ENCODE measurements at regions not wholly inside any gene's neighbourhood (a gene's known extent, or its start where the extent isn't known, plus 50 kb on each side); places are given as distances from the start of the nearest gene placed in this dataset.

- Mint-ChIP-seq H3K9me3 (ENCODE audit: low read depth) (no peaks in the 10 kb centered on the region), H3K36me3 (ENCODE audit: insufficient read depth) (no peaks in the 10 kb centered on the region), H3K4me3 (ENCODE audit: low read depth) (no peak overlapping the region), H3K27ac (no peak overlapping the region), H3K27me3 (no peaks in the 10 kb centered on the region), H3K4me1 (ENCODE audit: low read depth) (peaks cover 26% of the 10 kb centered on the region)
- no peak for DNase-seq (ENCODE audit: low spot score, unreplicated experiment)
- no peak for TF ChIP-seq CTCF (IDR thresholded peaks at IDR 0.05; ENCODE audit: unreplicated experiment)
Observed at GRCh38 chr13:73365681-73366080, 306.9 kb downstream of the KLF5 start.

GRCh38 chr13:73365252-73365651 is 306.4 kb downstream of the KLF5 start:
- H3K9me3 Mint-ChIP-seq (ENCODE audit: low read depth): no peaks in the 10 kb centered on the region
- H3K27ac Mint-ChIP-seq: no peak overlapping the region
- DNase-seq (ENCODE audit: low spot score, unreplicated experiment): no peak
- peaks cover 30% of the 10 kb centered on the region for H3K4me1 Mint-ChIP-seq (ENCODE audit: low read depth)
- no peak for TF ChIP-seq CTCF (IDR thresholded peaks at IDR 0.05; ENCODE audit: unreplicated experiment)
- no peak overlapping the region for H3K4me3 Mint-ChIP-seq (ENCODE audit: low read depth)
- no peaks in the 10 kb centered on the region for H3K27me3 Mint-ChIP-seq
- H3K36me3 Mint-ChIP-seq (ENCODE audit: insufficient read depth): no peaks in the 10 kb centered on the region

GRCh38 chr13:73364736-73365135 is 305.9 kb downstream of the KLF5 start:
- Mint-ChIP-seq H3K36me3 (ENCODE audit: insufficient read depth) (no peaks in the 10 kb centered on the region), H3K27me3 (no peaks in the 10 kb centered on the region), H3K9me3 (ENCODE audit: low read depth) (no peaks in the 10 kb centered on the region), H3K4me1 (ENCODE audit: low read depth) (peaks cover 30% of the 10 kb centered on the region), H3K27ac (no peak overlapping the region), H3K4me3 (ENCODE audit: low read depth) (no peak overlapping the region)
- no peak for TF ChIP-seq CTCF (IDR thresholded peaks at IDR 0.05; ENCODE audit: unreplicated experiment)
- DNase-seq (ENCODE audit: low spot score, unreplicated experiment): no peak

- no peak for TF ChIP-seq CTCF (IDR thresholded peaks at IDR 0.05; ENCODE audit: unreplicated experiment)
- Mint-ChIP-seq H3K27me3 (no peaks in the 10 kb centered on the region), H3K36me3 (ENCODE audit: insufficient read depth) (peaks cover 2% of the 10 kb centered on the region), H3K9me3 (ENCODE audit: low read depth) (no peaks in the 10 kb centered on the region), H3K4me1 (ENCODE audit: low read depth) (peaks cover 5% of the 10 kb centered on the region), H3K27ac (no peak overlapping the region), H3K4me3 (ENCODE audit: low read depth) (no peak overlapping the region)
- no peak for DNase-seq (ENCODE audit: low spot score, unreplicated experiment)
Observed at GRCh38 chr13:73358606-73359095, 299.8 kb downstream of the KLF5 start.

GRCh38 chr13:73355134-73355533 is 296.3 kb downstream of the KLF5 start:
- peaks cover 4% of the 10 kb centered on the region for H3K9me3 Mint-ChIP-seq (ENCODE audit: low read depth)
- peaks cover 2% of the 10 kb centered on the region for H3K36me3 Mint-ChIP-seq (ENCODE audit: insufficient read depth)
- no peak overlapping the region for H3K27ac Mint-ChIP-seq
- DNase-seq (ENCODE audit: low spot score, unreplicated experiment): no peak
- H3K27me3 Mint-ChIP-seq: no peaks in the 10 kb centered on the region
- peaks cover 10% of the 10 kb centered on the region for H3K4me1 Mint-ChIP-seq (ENCODE audit: low read depth)
- no peak overlapping the region for H3K4me3 Mint-ChIP-seq (ENCODE audit: low read depth)
- TF ChIP-seq CTCF (IDR thresholded peaks at IDR 0.05; ENCODE audit: unreplicated experiment): no peak

Measured in progenitor cell of endocrine pancreas (in vitro differentiated cells).